ENCODE measurements at regions not wholly inside any gene's neighbourhood (a gene's known extent, or its start where the extent isn't known, plus 50 kb on each side); places are given as distances from the start of the nearest gene placed in this dataset.

DNA sequence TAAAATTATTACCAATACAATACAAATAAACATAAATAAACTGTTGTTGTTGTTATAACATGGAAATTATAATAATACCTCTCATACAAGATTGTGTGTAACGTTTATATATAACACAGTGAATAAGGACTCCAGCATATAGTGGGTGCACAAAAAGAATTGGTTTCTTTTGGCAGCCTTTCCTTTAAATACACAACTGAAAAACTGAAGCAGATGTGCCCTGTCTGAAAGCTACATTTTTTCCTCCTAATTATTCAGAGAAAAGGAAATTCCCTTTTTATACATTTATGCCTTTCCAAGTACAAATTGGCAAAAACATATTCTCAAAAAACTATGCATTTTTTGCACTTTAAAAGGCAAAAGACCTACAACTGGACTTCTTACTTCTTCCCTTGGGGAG is 928.9 kb upstream of the NR2F2 start:
- Histone ChIP-seq H3K27me3 (no peaks in the 10 kb centered on the region), H3K4me3 (no peak overlapping the region), H3K27ac (peak overlapping the region; percentile 58 to 64), H3K36me3 (no peaks in the 10 kb centered on the region), H3K9me3 (no peaks in the 10 kb centered on the region), H3K4me1 (peaks cover 0 to 42% (median 19%) of the 10 kb centered on the region in 4 donors)
- no peak for DNase-seq
- intact Hi-C loops (cut with DNase I; ENCODE audit: low total_unique reads), result no loop called here
- TF ChIP-seq, protein P1, sequence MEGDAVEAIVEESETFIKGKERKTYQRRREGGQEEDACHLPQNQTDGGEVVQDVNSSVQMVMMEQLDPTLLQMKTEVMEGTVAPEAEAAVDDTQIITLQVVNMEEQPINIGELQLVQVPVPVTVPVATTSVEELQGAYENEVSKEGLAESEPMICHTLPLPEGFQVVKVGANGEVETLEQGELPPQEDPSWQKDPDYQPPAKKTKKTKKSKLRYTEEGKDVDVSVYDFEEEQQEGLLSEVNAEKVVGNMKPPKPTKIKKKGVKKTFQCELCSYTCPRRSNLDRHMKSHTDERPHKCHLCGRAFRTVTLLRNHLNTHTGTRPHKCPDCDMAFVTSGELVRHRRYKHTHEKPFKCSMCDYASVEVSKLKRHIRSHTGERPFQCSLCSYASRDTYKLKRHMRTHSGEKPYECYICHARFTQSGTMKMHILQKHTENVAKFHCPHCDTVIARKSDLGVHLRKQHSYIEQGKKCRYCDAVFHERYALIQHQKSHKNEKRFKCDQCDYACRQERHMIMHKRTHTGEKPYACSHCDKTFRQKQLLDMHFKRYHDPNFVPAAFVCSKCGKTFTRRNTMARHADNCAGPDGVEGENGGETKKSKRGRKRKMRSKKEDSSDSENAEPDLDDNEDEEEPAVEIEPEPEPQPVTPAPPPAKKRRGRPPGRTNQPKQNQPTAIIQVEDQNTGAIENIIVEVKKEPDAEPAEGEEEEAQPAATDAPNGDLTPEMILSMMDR (IDR thresholded peaks at IDR 0.05), result no peak

DNA sequence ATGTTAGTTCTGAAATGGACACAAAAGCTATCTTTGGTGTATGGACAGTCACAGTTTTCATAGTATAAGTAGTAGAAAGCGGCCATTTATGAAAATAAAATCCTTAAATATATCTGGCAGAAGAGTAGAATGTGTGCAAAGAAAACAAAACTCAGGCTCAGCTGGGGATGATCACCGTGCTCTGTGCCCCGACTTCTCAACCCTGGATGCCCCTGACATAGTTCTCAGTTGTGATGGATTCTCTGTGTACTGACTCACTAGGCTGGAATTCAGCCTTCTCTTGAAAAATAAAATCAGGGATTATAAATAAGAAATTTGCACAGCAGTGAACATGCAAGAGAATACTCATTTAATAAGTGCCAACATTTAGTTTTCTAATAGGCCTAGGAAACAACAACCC is 925.1 kb upstream of the NR2F2 start:
- H3K9me3 ChIP-seq, result no peaks in the 10 kb centered on the region
- DNase-seq, result no peak
- H3K27ac ChIP-seq, result peak overlapping the region; percentile 57 to 82
- peaks cover 0 to 72% (median 19%) of the 10 kb centered on the region in 4 donors for H3K4me1 ChIP-seq
- intact Hi-C loops (cut with DNase I; ENCODE audit: low total_unique reads), result no loop called here
- H3K36me3 ChIP-seq, result no peaks in the 10 kb centered on the region
- H3K4me3 ChIP-seq, result no peak overlapping the region
- TF ChIP-seq, protein P1 (IDR thresholded peaks at IDR 0.05), result no peak
- H3K27me3 ChIP-seq, result no peaks in the 10 kb centered on the region

DNA sequence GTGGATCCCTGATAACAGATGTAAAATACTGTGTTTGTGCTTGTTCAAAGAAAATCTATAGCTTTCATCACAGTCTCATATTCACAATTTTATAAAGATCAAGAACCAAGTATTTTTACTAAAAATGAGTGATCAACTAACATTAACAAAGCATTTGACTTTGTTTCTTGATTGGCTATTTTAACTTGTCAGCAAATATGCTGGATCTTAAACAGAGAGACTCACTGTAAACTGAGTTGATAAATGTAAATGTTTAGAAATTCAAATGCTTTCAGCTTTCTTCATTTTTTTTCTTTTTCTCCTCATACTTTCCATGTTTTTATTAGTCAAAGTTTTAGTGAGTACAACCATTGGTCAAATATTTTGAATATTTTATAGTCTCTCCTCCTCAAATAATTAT is 923.0 kb upstream of the NR2F2 start:
- intact Hi-C loops (cut with DNase I; ENCODE audit: low total_unique reads), result no loop called here
- TF ChIP-seq, protein P1 (IDR thresholded peaks at IDR 0.05), result no peak
- H3K27ac ChIP-seq, result peak overlapping the region; percentile 59 to 82

DNA sequence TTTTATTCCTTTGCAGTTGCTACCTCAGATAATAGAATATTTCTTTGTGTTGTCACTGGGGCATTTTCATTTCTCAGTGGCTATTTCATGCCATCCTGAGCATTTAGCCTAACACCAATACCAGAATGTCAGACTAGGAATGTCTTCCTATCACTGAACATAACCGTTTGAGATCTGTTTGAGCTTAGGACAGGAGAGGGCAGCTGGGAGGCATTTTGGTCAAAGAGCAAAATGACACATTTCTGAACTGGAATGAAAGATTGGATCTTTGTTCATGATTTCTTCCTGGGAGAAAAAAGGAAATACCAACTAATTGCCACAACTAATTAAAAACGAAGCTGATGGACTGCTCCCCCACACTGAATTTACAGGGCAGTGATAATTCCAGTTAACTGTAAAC is 921.3 kb upstream of the NR2F2 start:
- Histone ChIP-seq H3K4me1 (peaks cover 0 to 87% (median 11%) of the 10 kb centered on the region in 4 donors), H3K27ac (peak overlapping the region; percentile 58 to 82), H3K4me3 (no peak overlapping the region), H3K9me3 (no peaks in the 10 kb centered on the region), H3K36me3 (no peaks in the 10 kb centered on the region), H3K27me3 (no peaks in the 10 kb centered on the region)
- TF ChIP-seq, protein P1 (IDR thresholded peaks at IDR 0.05), result no peak
- intact Hi-C loops (cut with DNase I; ENCODE audit: low total_unique reads), result no loop called here
- no peak for DNase-seq

More for the DNA sequence above, 923.0 kb upstream of the NR2F2 start:
- Histone ChIP-seq H3K27me3 (no peaks in the 10 kb centered on the region), H3K4me1 (peaks cover 0 to 72% (median 5%) of the 10 kb centered on the region in 4 donors), H3K9me3 (no peaks in the 10 kb centered on the region), H3K36me3 (no peaks in the 10 kb centered on the region), H3K4me3 (no peak overlapping the region)
- DNase-seq, result no peak

DNA sequence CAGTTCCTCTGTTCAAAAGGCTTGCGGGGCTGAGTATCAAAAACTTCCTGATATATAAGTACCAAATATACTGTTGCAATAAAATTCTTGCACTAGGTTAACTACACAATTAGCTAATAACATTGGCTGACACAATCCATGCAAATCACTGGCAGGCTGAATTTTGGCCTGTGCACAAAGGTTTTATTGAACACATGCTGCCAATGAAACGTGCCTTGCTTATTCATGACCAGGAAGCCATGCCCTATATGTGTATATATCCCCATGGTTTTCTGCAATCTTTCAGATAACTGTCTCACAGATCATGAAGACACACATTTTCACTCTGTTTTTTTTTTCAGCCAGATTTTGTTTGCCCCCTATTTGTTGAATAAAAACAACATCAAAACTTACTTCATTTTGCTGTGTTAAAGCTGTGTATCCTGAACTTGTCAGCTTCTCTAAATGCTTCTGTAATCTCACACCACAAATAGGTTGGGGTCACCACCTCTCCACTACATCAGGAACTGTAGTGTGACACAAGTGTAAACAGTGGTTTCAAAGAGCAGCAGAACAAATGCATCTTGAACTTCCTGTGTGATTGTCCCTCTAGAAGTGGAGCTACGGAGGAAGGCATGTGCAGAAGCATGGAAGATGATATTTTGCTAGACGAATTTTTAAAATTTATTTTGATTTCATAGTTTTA is 920.7 kb upstream of the NR2F2 start:
- TF ChIP-seq, protein P1 (IDR thresholded peaks at IDR 0.05), result no peak
- H3K4me1 ChIP-seq, result peaks cover 0 to 93% (median 11%) of the 10 kb centered on the region in 4 donors
- H3K27me3 ChIP-seq, result no peaks in the 10 kb centered on the region
- H3K27ac ChIP-seq, result peak overlapping the region; percentile 58 to 82
- DNase-seq, result no peak
- H3K4me3 ChIP-seq, result no peak overlapping the region
- no peaks in the 10 kb centered on the region for H3K36me3 ChIP-seq
- H3K9me3 ChIP-seq, result no peaks in the 10 kb centered on the region
- intact Hi-C loops (cut with DNase I; ENCODE audit: low total_unique reads), result loop anchor here (10.0 kb wide), 1 partner anchor 145 kb away; no protein-coding TSS in a partner anchor
